GM21619 (cell line): ENCODE measurements at regions not wholly inside any gene's neighbourhood (a gene's known extent, or its start where the extent isn't known, plus 50 kb on each side); places are given as distances from the start of the nearest gene placed in this dataset.

Source experiments
- ATAC-seq: cut with Tn5 transposase; IDR thresholded peaks from one replicate; pipeline ENCODE4 v1.9.1; 2021; ENCODE audit not compliant: unreplicated experiment

- no peak for ATAC-seq
Observed at GRCh38 chr9:90259311-90260246, 383.0 kb downstream of the DIRAS2 start.

DNA sequence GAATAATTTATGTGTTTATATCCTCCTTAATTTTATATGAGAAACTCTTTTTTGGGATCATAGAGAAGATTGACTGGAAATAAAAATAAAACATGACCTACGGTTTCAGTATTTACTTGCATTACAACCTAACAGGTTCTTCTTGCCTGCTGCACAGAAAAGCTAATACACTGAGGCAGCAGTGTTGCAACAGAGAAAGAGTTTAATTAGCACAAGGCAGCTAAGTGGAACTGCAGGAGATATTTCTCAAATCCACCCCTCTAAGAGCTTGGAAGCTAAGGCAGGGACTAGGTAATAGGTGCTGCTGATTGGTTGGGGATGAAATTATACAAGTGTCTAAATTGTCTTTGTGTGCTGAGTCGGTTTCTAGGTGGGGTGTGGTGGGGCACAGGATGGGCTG, 380.9 kb downstream of the DIRAS2 start:
- no peak for ATAC-seq

GRCh38 chr9:90268613-90269012, 374.0 kb downstream of the DIRAS2 start:
- ATAC-seq = no peak

- ATAC-seq = no peak
Observed at GRCh38 chr9:90271707-90272106, 370.9 kb downstream of the DIRAS2 start.

- ATAC-seq = no peak
Observed at GRCh38 chr9:90274725-90275124, 367.9 kb downstream of the DIRAS2 start.

- ATAC-seq = no peak
Observed at GRCh38 chr9:90285946-90286345, 356.7 kb downstream of the DIRAS2 start.

DNA sequence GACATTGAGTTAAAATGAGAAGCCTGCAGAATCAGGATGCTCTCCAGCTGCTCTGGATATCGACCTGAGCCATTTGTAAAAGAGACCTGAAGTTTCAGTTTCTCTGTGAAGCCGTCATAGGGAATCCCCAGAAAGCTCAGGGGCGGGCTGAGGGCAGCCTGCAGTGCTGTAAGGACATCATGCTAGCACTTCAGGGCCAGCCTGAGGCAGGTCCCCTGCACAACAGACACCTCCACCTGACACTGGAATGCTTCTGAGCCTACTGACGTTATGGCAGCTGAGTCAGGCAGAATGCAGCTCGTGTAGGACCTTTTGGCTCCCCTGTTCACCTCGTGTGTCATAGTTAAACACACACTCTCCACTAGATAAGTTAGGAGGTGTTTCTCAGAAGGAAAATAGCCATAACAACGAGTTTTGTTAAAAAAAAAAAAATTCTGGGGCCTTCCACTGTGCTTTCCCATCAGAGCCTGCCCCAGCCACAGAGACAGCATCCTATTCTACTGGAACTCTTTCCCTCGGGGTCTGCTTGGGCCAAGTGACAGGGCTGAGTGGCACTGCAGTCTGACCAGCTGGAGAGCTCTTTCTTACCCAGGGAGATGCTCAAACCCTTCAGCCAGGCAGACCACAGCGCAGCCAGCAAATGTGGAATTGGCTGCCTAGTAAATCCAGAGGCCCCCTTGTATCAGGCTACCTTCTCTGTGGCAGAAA, 354.9 kb downstream of the DIRAS2 start:
- ATAC-seq = peak; percentile 98

DNA sequence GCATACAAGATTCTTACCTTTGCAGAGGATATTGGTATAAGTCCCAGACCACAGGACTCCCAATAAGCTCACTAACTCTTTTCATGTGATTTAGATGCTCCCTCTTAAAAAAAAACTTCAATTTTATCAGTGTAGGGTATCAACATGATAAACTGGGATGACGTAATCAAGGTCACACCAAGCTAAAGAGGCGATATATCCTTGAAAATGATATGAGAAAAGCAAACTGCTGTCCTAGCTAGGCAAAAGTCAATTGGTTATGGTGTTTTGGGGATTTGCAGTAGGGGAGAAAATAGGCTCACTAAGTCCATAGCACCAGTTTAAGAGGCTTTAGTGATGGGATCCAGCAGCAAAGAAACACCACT, 354.4 kb downstream of the DIRAS2 start:
- ATAC-seq = peak; percentile 8

- no peak for ATAC-seq
Observed at GRCh38 chr9:90290716-90291485, 351.7 kb downstream of the DIRAS2 start.

GRCh38 chr9:90296539-90296938, 346.1 kb downstream of the DIRAS2 start:
- no peak for ATAC-seq

DNA sequence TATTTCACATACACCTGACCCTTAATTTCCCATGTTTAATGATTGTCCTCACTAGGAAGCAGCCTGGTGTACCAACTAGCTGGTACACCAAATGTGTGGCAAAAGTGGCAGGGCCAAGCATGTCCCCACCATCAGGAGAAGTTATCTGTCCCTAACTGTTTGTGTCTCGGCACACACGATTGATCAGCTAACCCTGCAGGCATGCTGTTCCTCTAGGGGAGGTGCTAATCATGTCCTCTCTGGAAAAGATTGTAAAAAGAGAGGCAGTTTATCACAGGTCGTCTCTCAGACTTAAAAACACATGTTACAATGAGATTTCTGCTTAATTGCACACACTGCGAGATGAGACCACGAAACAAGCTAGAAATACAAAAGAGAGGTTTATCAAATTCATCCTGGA, 342.7 kb downstream of the DIRAS2 start:
- no peak for ATAC-seq

DNA sequence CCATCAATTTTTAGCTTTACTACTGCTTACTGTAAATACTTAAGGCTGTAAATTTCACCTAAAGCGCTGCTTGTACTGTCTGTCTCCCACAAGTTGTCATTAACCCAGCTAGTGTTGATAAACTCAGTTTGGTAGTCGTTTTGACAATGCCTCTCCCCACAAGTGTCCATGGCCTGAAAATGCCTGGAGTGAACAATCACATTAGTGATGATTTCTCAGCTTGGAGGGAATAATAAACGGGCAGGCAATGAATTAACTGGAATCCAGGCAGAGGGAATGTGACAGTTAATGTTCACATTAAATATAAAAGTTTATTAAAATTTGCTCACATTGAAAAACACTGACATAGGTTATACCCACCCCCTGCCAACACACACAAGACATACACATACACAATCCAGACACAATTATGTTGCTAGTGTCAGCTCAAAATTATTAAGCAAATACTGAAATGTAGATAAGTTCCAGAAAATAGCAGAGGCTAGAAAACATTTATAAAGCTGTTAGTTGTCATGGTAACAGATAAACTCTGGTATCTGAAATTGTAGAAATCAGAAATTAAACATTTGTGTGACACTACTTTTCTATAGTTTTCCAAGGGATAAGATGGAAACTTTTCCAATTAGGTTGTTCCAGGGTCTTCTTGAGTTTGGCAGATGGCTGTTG, 341.9 kb downstream of the DIRAS2 start:
- no peak for ATAC-seq

DNA sequence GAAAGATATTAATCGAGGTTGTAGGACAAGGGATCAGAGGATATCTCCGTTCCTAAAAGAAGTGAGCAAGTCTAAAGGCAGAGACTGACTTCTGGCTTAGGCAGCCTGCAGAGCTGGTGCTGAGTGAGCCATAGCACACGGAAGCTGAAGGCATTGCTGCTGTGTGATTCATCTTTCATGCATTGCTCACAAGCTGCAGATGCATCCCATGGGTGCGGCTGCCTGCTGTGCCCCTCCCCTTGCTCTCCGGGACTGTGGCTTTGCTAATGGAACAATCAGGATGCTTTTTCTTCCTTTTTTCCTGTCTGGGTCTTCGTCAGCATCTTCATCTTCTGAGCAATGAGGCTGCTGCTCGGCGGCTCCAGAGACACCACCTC, 341.4 kb downstream of the DIRAS2 start:
- ATAC-seq = no peak

- no peak for ATAC-seq
Observed at GRCh38 chr9:90303655-90304054, 339.0 kb downstream of the DIRAS2 start.

- ATAC-seq = no peak
Observed at GRCh38 chr9:90306158-90306557, 336.5 kb downstream of the DIRAS2 start.

- no peak for ATAC-seq
Observed at GRCh38 chr9:90307167-90307833, 335.3 kb downstream of the DIRAS2 start.

GRCh38 chr9:90307891-90308290, 334.7 kb downstream of the DIRAS2 start:
- ATAC-seq = no peak

- ATAC-seq = no peak
Observed at GRCh38 chr9:90308691-90309090, 333.9 kb downstream of the DIRAS2 start.

DNA sequence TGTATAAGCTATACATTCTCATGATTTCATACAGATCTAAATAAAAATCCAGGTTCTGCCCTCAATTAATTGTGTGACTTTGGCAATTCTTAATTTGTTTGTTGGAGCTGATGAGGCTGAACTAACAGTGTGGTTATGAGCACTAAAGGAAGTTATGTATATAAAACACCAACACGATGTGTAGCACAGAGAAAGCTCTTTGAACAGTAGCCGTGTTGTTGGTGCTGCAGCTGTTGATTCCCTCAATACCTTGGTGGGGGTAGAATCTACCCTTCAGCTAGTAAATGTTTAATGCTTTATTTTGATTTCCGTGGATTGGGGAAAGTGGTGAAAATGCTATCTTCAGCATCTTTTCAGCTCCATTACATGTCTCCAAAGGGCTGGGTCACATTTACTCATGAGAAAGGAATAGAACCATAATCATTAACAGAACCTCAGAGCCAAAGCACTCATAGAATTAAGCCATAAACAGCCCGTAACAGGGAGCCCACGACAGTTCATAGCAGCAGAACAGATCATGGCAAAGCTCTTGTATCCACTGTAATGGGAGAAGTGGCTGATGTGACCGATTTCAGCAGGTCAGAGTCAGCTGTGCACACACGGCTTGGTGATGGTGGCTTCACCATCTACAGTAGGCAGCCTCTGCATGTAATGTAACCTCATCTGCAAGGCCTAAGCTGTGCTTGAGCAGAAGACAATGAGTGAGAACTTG, 332.7 kb downstream of the DIRAS2 start:
- ATAC-seq = no peak

- no peak for ATAC-seq
Observed at GRCh38 chr9:90310521-90310876, 332.1 kb downstream of the DIRAS2 start.
